H1 (cell line): ENCODE measurements at regions not wholly inside any gene's neighbourhood (a gene's known extent, or its start where the extent isn't known, plus 50 kb on each side); places are given as distances from the start of the nearest gene placed in this dataset.

Source experiments
- CTCF ChIA-PET: fragments of 300-600 bp; sonication (Branson Sonifier 250); formaldehyde crosslinking; loops from one replicate; lab custom pipeline; 2021; ENCODE audit not compliant: partially characterized antibody; lab: Charles Lee
- POLR2A ChIA-PET: fragments of 300-600 bp; sonication (Branson Sonifier 250); formaldehyde crosslinking; loops from one replicate; lab custom pipeline; 2021; ENCODE audit warnings: inconsistent platforms; ENCODE audit not compliant: partially characterized antibody; lab: Charles Lee
- DNase-seq, 2 experiments: peaks; one replicate each; pipeline versions ENCODE4 v3.0.0 to v3.0.0-alpha.2; 2010 to 2022; ENCODE audit warnings: low spot score in 2 of 2, low read depth in 1 of 2, mixed read lengths in 1 of 2
- FAIRE-seq: peaks from 2 replicates; lab custom pipeline; 2011; peaks lifted over from hg19 to GRCh38; lab: Jason Lieb, UNC
- H2AFZ ChIP-seq: 2 replicates; pipeline ENCODE4 v1.8.1; 2012; ENCODE audit warnings: low read length, inconsistent platforms
- H2AK5ac ChIP-seq: 2 replicates; pipeline ENCODE4 v1.6.1; 2013; ENCODE audit warnings: low read depth, low read length
- H2BK120ac ChIP-seq: replicated peaks from 2 replicates; pipeline ENCODE3; 2013; ENCODE audit warnings: low read depth, low read length, inconsistent platforms
- H2BK12ac ChIP-seq: 2 replicates; pipeline ENCODE4 v1.6.1; 2013; ENCODE audit warnings: low read depth, low read length
- H2BK15ac ChIP-seq: 2 replicates; pipeline ENCODE4 v1.6.1; 2013; ENCODE audit warnings: low read length
- H2BK20ac ChIP-seq: 2 replicates; pipeline ENCODE4 v1.6.1; 2013; ENCODE audit warnings: low read length
- H2BK5ac ChIP-seq: 2 replicates; pipeline ENCODE4 v1.6.1; 2013; ENCODE audit warnings: low read depth, low read length
- H3K14ac ChIP-seq: 2 replicates; pipeline ENCODE4 v1.6.1; 2013; ENCODE audit warnings: inconsistent platforms; ENCODE audit not compliant: insufficient read length
- H3K18ac ChIP-seq: 2 replicates; pipeline ENCODE4 v1.6.1; 2013; ENCODE audit warnings: low read length; ENCODE audit errors: extremely low read depth
- H3K23ac ChIP-seq: 2 replicates; pipeline ENCODE4 v1.6.1; 2013; ENCODE audit warnings: inconsistent platforms; ENCODE audit not compliant: insufficient read length
- H3K23me2 ChIP-seq: 2 replicates; pipeline ENCODE4 v1.6.1; 2013; ENCODE audit warnings: low read depth, low read length
- H3K27ac ChIP-seq: 2 replicates; pipeline ENCODE4 v1.6.1; 2011; ENCODE audit warnings: low read depth, low read length, inconsistent platforms
- H3K27me3 ChIP-seq, 4 experiments: replicated peaks in 1 of 4; 1 replicate in 1 of 4; 2 replicates in 3 of 4; pipeline versions ENCODE4 v1.6.1 to v1.8.1; 2011 to 2013; ENCODE audit warnings: low read length in 3 of 4, mild to moderate bottlenecking in 3 of 4, inconsistent platforms in 2 of 4, mixed read lengths in 2 of 4, moderate library complexity in 1 of 4; ENCODE audit not compliant: control insufficient read depth in 3 of 4, insufficient read depth in 3 of 4; ENCODE audit errors: extremely low read depth in 1 of 4
- H3K36me3 ChIP-seq, 4 experiments: 2 replicates each; pipeline versions ENCODE4 v1.6.1 to v1.8.1; 2011 to 2013; ENCODE audit warnings: mild to moderate bottlenecking in 4 of 4, low read length in 3 of 4, moderate library complexity in 2 of 4, control low read depth in 1 of 4, inconsistent platforms in 1 of 4; ENCODE audit not compliant: insufficient read depth in 4 of 4, control insufficient read depth in 2 of 4
- H3K4ac ChIP-seq: replicated peaks from 2 replicates; pipeline ENCODE3; 2013; ENCODE audit warnings: low read length, low read depth, mixed read lengths, inconsistent platforms; ENCODE audit not compliant: insufficient read length
- H3K4me1 ChIP-seq, 4 experiments: replicated peaks in 1 of 4; 1 replicate in 1 of 4; 2 replicates in 3 of 4; pipeline versions ENCODE4 v1.6.1 to v1.8.1; 2011 to 2013; ENCODE audit warnings: low read length in 3 of 4, inconsistent platforms in 2 of 4, mixed read lengths in 1 of 4; ENCODE audit not compliant: insufficient read depth in 4 of 4, control insufficient read depth in 3 of 4
- H3K4me2 ChIP-seq, 2 experiments: 2 replicates each; pipeline versions ENCODE4 v1.6.1 to v1.8.1; 2011 to 2013; ENCODE audit warnings: low read depth in 2 of 2, low read length in 2 of 2, control low read depth in 1 of 2, inconsistent platforms in 1 of 2, mild to moderate bottlenecking in 1 of 2; ENCODE audit not compliant: insufficient read depth in 1 of 2
- H3K4me3 ChIP-seq, 4 experiments: fragments of 200-600, 300-600 bp in 1 of 4; sonication (generic), shearing (Covaris generic), sonication (Bioruptor Twin) in 1 of 4; 2 replicates each; pipeline versions ENCODE4 v1.5.1 to v1.8.1; 2011 to 2016; ENCODE audit warnings: low read length in 4 of 4, low read depth in 3 of 4, control low read depth in 2 of 4, inconsistent platforms in 2 of 4, mild to moderate bottlenecking in 2 of 4, mixed read lengths in 1 of 4, moderate library complexity in 1 of 4; ENCODE audit not compliant: insufficient read depth in 2 of 4; ENCODE audit errors: extremely low read depth in 1 of 4
- H3K56ac ChIP-seq: replicated peaks from 2 replicates; pipeline ENCODE3; 2013; ENCODE audit warnings: low read depth, mild to moderate bottlenecking, mixed read lengths, low read length, inconsistent platforms; ENCODE audit not compliant: insufficient read length
- H3K79me1 ChIP-seq: 2 replicates; pipeline ENCODE4 v1.6.1; 2013; ENCODE audit warnings: low read depth, low read length, control low read depth
- H3K79me2 ChIP-seq, 2 experiments: 2 replicates each; pipeline versions ENCODE4 v1.6.1 to v1.8.1; 2012 to 2013; ENCODE audit warnings: low read length in 2 of 2, mild to moderate bottlenecking in 2 of 2, inconsistent platforms in 1 of 2; ENCODE audit not compliant: insufficient read depth in 2 of 2, control insufficient read depth in 1 of 2
- H3K9ac ChIP-seq, 4 experiments: replicated peaks in 1 of 4; 1 replicate in 1 of 4; 2 replicates in 3 of 4; pipeline versions ENCODE4 v1.6.1 to v1.8.1; 2011 to 2013; ENCODE audit warnings: low read depth in 3 of 4, low read length in 3 of 4, control low read depth in 2 of 4, mild to moderate bottlenecking in 2 of 4, moderate library complexity in 2 of 4, inconsistent platforms in 1 of 4; ENCODE audit errors: extremely low read depth in 1 of 4
- H3K9me3 ChIP-seq, 2 experiments: 2 replicates each; pipeline versions ENCODE4 v1.6.1 to v1.8.1; 2012 to 2013; ENCODE audit warnings: mild to moderate bottlenecking in 2 of 2, moderate library complexity in 2 of 2, control low read depth in 1 of 2, inconsistent platforms in 1 of 2, low read depth in 1 of 2, low read length in 1 of 2, mixed read lengths in 1 of 2; ENCODE audit not compliant: insufficient read depth in 2 of 2
- H4K20me1 ChIP-seq, 2 experiments: replicated peaks in 1 of 2; 2 replicates each; pipeline versions ENCODE3 to v1.8.1; 2011 to 2013; ENCODE audit warnings: inconsistent platforms in 2 of 2, low read length in 2 of 2, mild to moderate bottlenecking in 1 of 2; ENCODE audit not compliant: insufficient read depth in 2 of 2, control insufficient read depth in 1 of 2
- H4K5ac ChIP-seq: 2 replicates; pipeline ENCODE4 v1.6.1; 2013; ENCODE audit warnings: low read length, low read depth, mixed read lengths, inconsistent platforms; ENCODE audit not compliant: insufficient read length
- H4K8ac ChIP-seq: 2 replicates; pipeline ENCODE4 v1.8.0; 2013; ENCODE audit warnings: mild to moderate bottlenecking, moderate library complexity, low read length, inconsistent platforms; ENCODE audit not compliant: insufficient read depth; ENCODE audit errors: extremely low read depth
- H4K91ac ChIP-seq: replicated peaks from 2 replicates; pipeline ENCODE3; 2013; ENCODE audit warnings: low read length, mixed read lengths, inconsistent platforms; ENCODE audit not compliant: insufficient read length
- CEBPB ChIP-seq: IDR thresholded peaks from 2 replicates; pipeline ENCODE4 v1.6.1; 2012; ENCODE audit warnings: low read depth, low read length
- CHD1 ChIP-seq: IDR thresholded peaks from 2 replicates; pipeline ENCODE4 v1.6.1; 2012; ENCODE audit warnings: low read depth, low read length, improper control_type of control experiment
- CHD2 ChIP-seq: IDR thresholded peaks from 2 replicates; pipeline ENCODE4 v1.6.1; 2012; ENCODE audit warnings: low read length, improper control_type of control experiment
- GABPA ChIP-seq: IDR thresholded peaks from 2 replicates; pipeline ENCODE4 v1.6.1; 2011; ENCODE audit warnings: mild to moderate bottlenecking, low read length, moderate library complexity, borderline replicate concordance; ENCODE audit not compliant: insufficient read depth
- GTF2F1 ChIP-seq: IDR thresholded peaks from 2 replicates; pipeline ENCODE4 v1.6.1; 2012; ENCODE audit warnings: low read depth, low read length, improper control_type of control experiment, borderline replicate concordance
- HDAC6 ChIP-seq: IDR thresholded peaks from one replicate; pipeline ENCODE4 v1.7.1; 2012; ENCODE audit warnings: low read depth, mild to moderate bottlenecking, inconsistent platforms, low read length, moderate library complexity
- KDM1A ChIP-seq: fragments of 200-600, 300-600 bp; sonication (generic); IDR thresholded peaks from 2 replicates; pipeline ENCODE4 v1.7.1; 2016; ENCODE audit warnings: mild to moderate bottlenecking, low read length, borderline replicate concordance
- KDM4A ChIP-seq: IDR thresholded peaks from one replicate; pipeline ENCODE4 v1.7.1; 2012; ENCODE audit warnings: low read depth, mild to moderate bottlenecking, moderate library complexity, low read length, inconsistent platforms; ENCODE audit not compliant: severe bottlenecking
- POLR2A ChIP-seq, 2 experiments: IDR thresholded peaks; 1 replicate in 1 of 2; 2 replicates in 1 of 2; pipeline ENCODE4 v1.6.1; 2011; ENCODE audit warnings: low read depth in 2 of 2, low read length in 2 of 2, mild to moderate bottlenecking in 2 of 2; ENCODE audit errors: control extremely low read depth in 1 of 2
- RAD21 ChIP-seq, 2 experiments: IDR thresholded peaks in 1 of 2; conservative IDR thresholded peaks in 1 of 2; 2 replicates each; pipeline ENCODE4 v1.6.1; 2011; ENCODE audit warnings: low read depth in 2 of 2, low read length in 2 of 2, improper control_type of control experiment in 1 of 2, inconsistent platforms in 1 of 2, mild to moderate bottlenecking in 1 of 2, moderate library complexity in 1 of 2
- SAP30 ChIP-seq: fragments of 300-600 bp; sonication (generic); IDR thresholded peaks from 2 replicates; pipeline ENCODE4 v1.7.1; 2012; ENCODE audit warnings: low read length, moderate library complexity, mild to moderate bottlenecking, inconsistent platforms; ENCODE audit not compliant: insufficient read depth, insufficient replicate concordance
- SIRT6 ChIP-seq: IDR thresholded peaks from one replicate; pipeline ENCODE4 v1.7.1; 2012; ENCODE audit warnings: low read length, inconsistent platforms
- TAF7 ChIP-seq: optimal IDR thresholded peaks from 2 replicates; pipeline ENCODE3; 2011; ENCODE audit warnings: low read depth, mild to moderate bottlenecking, inconsistent platforms, low read length, moderate library complexity, borderline replicate concordance
- USF2 ChIP-seq: IDR thresholded peaks from 2 replicates; pipeline ENCODE4 v1.6.1; 2011; ENCODE audit warnings: low read length, improper control_type of control experiment
- YY1 ChIP-seq: IDR thresholded peaks from 2 replicates; pipeline ENCODE4 v1.6.1; 2011; ENCODE audit warnings: low read depth, mild to moderate bottlenecking, low read length

DNA sequence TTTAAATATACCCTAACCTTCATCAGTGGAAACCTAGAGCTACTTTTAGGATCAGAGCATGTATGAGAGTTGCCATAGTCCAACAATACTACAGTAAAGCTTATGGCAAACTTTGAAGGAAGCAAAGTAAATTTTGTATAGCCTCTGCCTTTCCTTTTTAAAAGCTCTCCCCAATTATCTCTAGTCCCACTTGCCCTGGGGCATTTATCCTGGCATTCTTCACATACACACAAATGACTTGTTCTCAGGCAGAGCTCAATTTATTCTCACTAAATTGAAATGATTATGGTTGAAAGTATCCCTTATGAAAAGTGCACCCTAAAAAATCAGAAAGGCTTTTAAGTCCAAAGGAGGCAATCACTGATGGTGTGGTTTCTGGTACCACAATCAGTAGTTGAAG is 94.1 kb upstream of the UFM1 start:
- Histone ChIP-seq H2BK20ac (no peak overlapping the region), H3K4me2 (no peak overlapping the region), H3K9me3 (no peaks in the 10 kb centered on the region), H3K4me1 (no peaks in the 10 kb centered on the region; a peak in 2 of 7 replicates), H3K79me1 (no peaks in the 10 kb centered on the region), H2AK5ac (no peak overlapping the region), H2AFZ (peak overlapping the region; percentile 40; the same call in 1 of the 2 replicates), H3K23me2 (no peaks in the 10 kb centered on the region), H4K5ac (no peak overlapping the region), H2BK5ac (no peak overlapping the region), H3K27me3 (no peaks in the 10 kb centered on the region), H3K9ac (no peak overlapping the region), H2BK15ac (no peak overlapping the region), H3K23ac (no peak overlapping the region), H3K56ac (no peak overlapping the region), H3K4me3 (no peak overlapping the region), H4K20me1 (no peaks in the 10 kb centered on the region), H4K8ac (no peak overlapping the region), H3K27ac (no peak overlapping the region), H2BK120ac (no peak overlapping the region), H4K91ac (no peak overlapping the region), H3K18ac (no peak overlapping the region), H3K36me3 (no peaks in the 10 kb centered on the region), H3K4ac (no peak overlapping the region), H2BK12ac (no peak overlapping the region), H3K79me2 (no peaks in the 10 kb centered on the region), H3K14ac (no peak overlapping the region)
- TF ChIP-seq CHD2 (no peak), CEBPB (no peak), SAP30 (no peak), SIRT6 (no peak), KDM1A (no peak), KDM4A (no peak), YY1 (no peak), GTF2F1 (no peak), CHD1 (no peak), RAD21 (IDR thresholded peaks at IDR 0.05 in 1 of 2, conservative IDR thresholded peaks at IDR 0.05 in 1 of 2; ENCODE audit: low read depth in 2 of 2, low read length in 2 of 2) (no peak), GABPA (no peak), TAF7 (no peak), HDAC6 (no peak), USF2 (no peak), POLR2A (IDR thresholded peaks at IDR 0.05; ENCODE audit: control extremely low read depth in 1 of 2, low read depth in 2 of 2, low read length in 2 of 2) (no peak)
- DNase-seq (no peak), FAIRE-seq (no peak)
- ChIA-PET CTCF (interaction anchor here (0.5 to 1.0 kb wide), 2 partner anchors 8 to 33 kb away, joined by 3 to 6 read pairs; no protein-coding TSS in a partner anchor), POLR2A (no interaction called here)
